Right atrium auricular region (tissue), 2 donors: ENCODE measurements at regions not wholly inside any gene's neighbourhood (a gene's known extent, or its start where the extent isn't known, plus 50 kb on each side); places are given as distances from the start of the nearest gene placed in this dataset.
"Not testable (repeated sequence)": the region's sequence is repeated elsewhere in the genome, so short reads cannot be mapped to it uniquely, and the experiment has no call there.

Source experiments
- DNase-seq: peaks from one replicate; pipeline ENCODE4 v3.0.0-alpha.2; 2019; ENCODE audit warnings: low spot score
- H3K27ac ChIP-seq, 2 donors: fragments of 200-600 bp; sonication (generic); 1 replicate in 1 of 2; 2 replicates in 1 of 2; pipeline ENCODE4 v1.5.1; 2016 to 2019
- H3K27me3 ChIP-seq, 2 donors: fragments of 200-600 bp; sonication (generic); one replicate each; pipeline versions ENCODE4 v1.5.1 to v1.6.0; 2017 to 2019
- H3K36me3 ChIP-seq: fragments of 200-600 bp; sonication (generic); one replicate; pipeline ENCODE4 v1.5.1; 2016
- H3K4me1 ChIP-seq, 2 donors: fragments of 200-600 bp; sonication (generic); one replicate each; pipeline versions ENCODE4 v1.5.1 to v1.6.0; 2017 to 2019
- H3K4me3 ChIP-seq, 2 donors: fragments of 200-600 bp; sonication (generic); 1 replicate in 1 of 2; 2 replicates in 1 of 2; pipeline ENCODE4 v1.5.1; 2017 to 2019; ENCODE audit warnings: mild to moderate bottlenecking in 1 of 2, moderate library complexity in 1 of 2
- H3K9me3 ChIP-seq, 2 donors: fragments of 200-600 bp; sonication (generic); one replicate each; pipeline ENCODE4 v1.5.1; 2019
- CTCF ChIP-seq, 2 donors: fragments of 200-600 bp; sonication (generic); IDR thresholded peaks; one replicate each; pipeline ENCODE4 v1.5.1; 2019; ENCODE audit warnings: antibody characterized with exemption in 2 of 2

DNA sequence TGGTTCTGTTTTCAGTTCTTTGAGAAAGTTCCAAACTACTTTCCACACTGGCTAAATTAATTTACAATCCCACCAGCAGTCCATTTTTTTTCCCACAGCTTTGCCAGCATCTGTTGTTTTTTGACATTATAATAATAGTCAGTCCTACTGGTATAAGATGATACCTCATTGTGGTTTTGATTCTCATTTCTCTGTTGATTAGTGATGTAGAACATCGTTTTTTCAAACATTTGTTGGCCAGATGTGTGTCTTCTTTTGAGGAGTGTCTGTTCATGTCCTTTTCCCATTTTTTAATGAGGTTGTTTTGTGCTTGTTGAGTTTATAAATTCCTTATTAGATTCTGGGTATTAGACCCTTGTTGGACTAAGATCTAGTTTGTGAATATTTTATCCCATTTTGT lies 376.8 kb upstream of the NT5C1B start:
- no peak overlapping the region for H3K4me3 ChIP-seq
- H3K27me3 ChIP-seq: no peaks in the 10 kb centered on the region
- H3K27ac ChIP-seq: no peak overlapping the region
- TF ChIP-seq CTCF (IDR thresholded peaks at IDR 0.05): no peak
- H3K36me3 ChIP-seq: no peaks in the 10 kb centered on the region
- H3K4me1 ChIP-seq: no peaks in the 10 kb centered on the region
- no peaks in the 10 kb centered on the region for H3K9me3 ChIP-seq
- no peak for DNase-seq

DNA sequence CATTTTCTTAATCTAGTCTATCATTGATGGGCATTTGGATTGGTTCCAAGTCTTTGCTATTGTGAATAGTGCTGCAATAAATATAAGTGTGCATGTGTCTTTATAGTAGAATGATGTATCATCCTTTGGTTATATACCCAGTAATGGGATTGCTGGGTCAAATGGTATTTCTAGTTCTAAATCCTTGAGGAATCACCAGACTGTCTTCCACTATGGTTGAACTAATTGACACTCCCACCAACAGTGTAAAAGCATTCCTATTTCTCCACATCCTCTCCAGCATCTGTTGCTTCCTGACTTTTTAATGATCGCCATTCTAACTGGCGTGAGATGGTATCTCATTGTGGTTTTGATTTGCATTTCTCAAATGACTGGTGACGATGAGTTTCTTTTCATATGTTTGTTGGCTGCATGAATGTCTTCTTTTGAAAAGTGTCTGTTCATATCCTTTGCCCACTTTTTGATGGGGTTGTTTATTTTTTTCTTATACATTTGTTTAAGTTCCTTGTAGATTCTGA lies 374.4 kb upstream of the NT5C1B start:
- H3K27ac ChIP-seq, H3K36me3 ChIP-seq, H3K27me3 ChIP-seq, DNase-seq, H3K4me1 ChIP-seq, H3K4me3 ChIP-seq, H3K9me3 ChIP-seq: not testable (repeated sequence)

GRCh38 chr2:18961991-18962421 lies 372.6 kb upstream of the NT5C1B start:
- DNase-seq: no peak
- H3K27ac ChIP-seq: no peak overlapping the region
- no peaks in the 10 kb centered on the region for H3K27me3 ChIP-seq
- H3K9me3 ChIP-seq: no peaks in the 10 kb centered on the region
- no peak for TF ChIP-seq CTCF (IDR thresholded peaks at IDR 0.05)
- H3K4me3 ChIP-seq: no peak overlapping the region
- no peaks in the 10 kb centered on the region for H3K4me1 ChIP-seq
- H3K36me3 ChIP-seq: no peaks in the 10 kb centered on the region

- no peaks in the 10 kb centered on the region for H3K36me3 ChIP-seq
- no peaks in the 10 kb centered on the region for H3K27me3 ChIP-seq
- no peak for TF ChIP-seq CTCF (IDR thresholded peaks at IDR 0.05)
- no peaks in the 10 kb centered on the region for H3K4me1 ChIP-seq
- no peak for DNase-seq
- no peaks in the 10 kb centered on the region for H3K9me3 ChIP-seq
- no peak overlapping the region for H3K27ac ChIP-seq
- no peak overlapping the region for H3K4me3 ChIP-seq
These were observed 370.8 kb upstream of the NT5C1B start for GRCh38 chr2:18959952-18960717.

- Histone ChIP-seq H3K27ac (no peak overlapping the region), H3K4me1 (no peaks in the 10 kb centered on the region), H3K4me3 (no peak overlapping the region), H3K27me3 (no peaks in the 10 kb centered on the region), H3K36me3 (no peaks in the 10 kb centered on the region), H3K9me3 (no peaks in the 10 kb centered on the region)
- no peak for TF ChIP-seq CTCF (IDR thresholded peaks at IDR 0.05)
- DNase-seq: no peak
These were observed 369.8 kb upstream of the NT5C1B start for GRCh38 chr2:18959200-18959599.

GRCh38 chr2:18957909-18958308 lies 368.5 kb upstream of the NT5C1B start:
- Histone ChIP-seq H3K4me1 (no peaks in the 10 kb centered on the region), H3K27me3 (no peaks in the 10 kb centered on the region), H3K27ac (no peak overlapping the region), H3K36me3 (no peaks in the 10 kb centered on the region), H3K9me3 (no peaks in the 10 kb centered on the region), H3K4me3 (no peak overlapping the region)
- no peak for TF ChIP-seq CTCF (IDR thresholded peaks at IDR 0.05)
- DNase-seq: no peak
